Naive thymus-derived CD4-positive, alpha-beta T cell (primary cell): ENCODE measurements at regions not wholly inside any gene's neighbourhood (a gene's known extent, or its start where the extent isn't known, plus 50 kb on each side); places are given as distances from the start of the nearest gene placed in this dataset.

ENCODE experiments used
- ATAC-seq: fragments of 150-1000 bp; cut with Tn5 transposase; 2 replicates; pipeline ENCODE4 v1.10.0; 2021; ENCODE audit warnings: mild to moderate bottlenecking, moderate library complexity
- CTCF ChIA-PET: fragments of 350-600 bp; sonication (Branson Sonifier 250); formaldehyde crosslinking; loops from one replicate; lab custom pipeline; 2021; ENCODE audit warnings: antibody characterized with exemption; lab: Charles Lee
- POLR2A ChIA-PET: fragments of 350-600 bp; sonication (Branson Sonifier 250); formaldehyde crosslinking; loops from one replicate; lab custom pipeline; 2021; ENCODE audit warnings: antibody characterized with exemption, inconsistent platforms; lab: Charles Lee
- DNase-seq, 9 donors: peaks; one replicate each; pipeline versions ENCODE4 v3.0.0 to v3.0.0-alpha.2; 2020 to 2022; ENCODE audit warnings: mixed read lengths in 1 of 9
- H3K27ac ChIP-seq: one replicate; pipeline ENCODE4 v1.7.0; 2013; ENCODE audit warnings: mild to moderate bottlenecking, low read depth, low read length, moderate library complexity
- H3K27me3 ChIP-seq, 2 donors: one replicate each; pipeline ENCODE4 v1.7.0; 2013; ENCODE audit warnings: low read length in 2 of 2, mild to moderate bottlenecking in 2 of 2, moderate library complexity in 2 of 2; ENCODE audit not compliant: control insufficient read depth in 2 of 2, insufficient read depth in 2 of 2
- H3K36me3 ChIP-seq, 3 experiments: 1 replicate in 2 of 3; 2 replicates in 1 of 3; pipeline ENCODE4 v1.7.0; 2013; ENCODE audit warnings: low read length in 3 of 3, mild to moderate bottlenecking in 3 of 3, moderate library complexity in 1 of 3; ENCODE audit not compliant: insufficient read depth in 3 of 3, control insufficient read depth in 2 of 3
- H3K4me1 ChIP-seq, 2 donors: one replicate each; pipeline ENCODE4 v1.7.0; 2013; ENCODE audit warnings: low read length in 2 of 2, mild to moderate bottlenecking in 2 of 2, moderate library complexity in 1 of 2; ENCODE audit not compliant: control insufficient read depth in 2 of 2, insufficient read depth in 2 of 2
- H3K4me3 ChIP-seq: 2 replicates; pipeline ENCODE4 v1.7.0; 2013; ENCODE audit warnings: mild to moderate bottlenecking, low read length
- H3K9me3 ChIP-seq, 3 experiments: 1 replicate in 2 of 3; 2 replicates in 1 of 3; pipeline ENCODE4 v1.7.0; 2013; ENCODE audit warnings: low read length in 3 of 3; ENCODE audit not compliant: control insufficient read depth in 2 of 3
- H3K27ac Mint-ChIP-seq, 9 donors: one replicate each; pipeline ENCODE4 v1.8.0; 2020 to 2022; ENCODE audit warnings: mixed read lengths in 9 of 9, mild to moderate bottlenecking in 8 of 9, moderate library complexity in 5 of 9, inconsistent platforms in 2 of 9
- H3K27me3 Mint-ChIP-seq, 5 donors: one replicate each; pipeline ENCODE4 v1.8.0; 2021 to 2022; ENCODE audit warnings: mixed read lengths in 5 of 5, mild to moderate bottlenecking in 1 of 5
- H3K36me3 Mint-ChIP-seq, 5 donors: one replicate each; pipeline ENCODE4 v1.8.0; 2020 to 2022; ENCODE audit warnings: mixed read lengths in 5 of 5, mild to moderate bottlenecking in 3 of 5, inconsistent platforms in 1 of 5
- H3K4me1 Mint-ChIP-seq, 7 donors: one replicate each; pipeline ENCODE4 v1.8.0; 2020 to 2022; ENCODE audit warnings: mixed read lengths in 7 of 7, mild to moderate bottlenecking in 3 of 7, inconsistent platforms in 1 of 7
- H3K4me3 Mint-ChIP-seq, 10 donors: one replicate each; pipeline ENCODE4 v1.8.0; 2020 to 2022; ENCODE audit warnings: mild to moderate bottlenecking in 10 of 10, mixed read lengths in 10 of 10, moderate library complexity in 6 of 10, inconsistent platforms in 2 of 10
- H3K9me3 Mint-ChIP-seq, 11 donors: one replicate each; pipeline ENCODE4 v1.8.0; 2020 to 2022; ENCODE audit warnings: mixed read lengths in 11 of 11, mild to moderate bottlenecking in 4 of 11, inconsistent platforms in 1 of 11, moderate library complexity in 1 of 11
- intact Hi-C, 2 donors: fragments of 100-400 bp; cut with micrococcal nuclease; formaldehyde crosslinking; loops; one replicate each; pipeline ENCODE4 v1.15.1; 2023

DNA sequence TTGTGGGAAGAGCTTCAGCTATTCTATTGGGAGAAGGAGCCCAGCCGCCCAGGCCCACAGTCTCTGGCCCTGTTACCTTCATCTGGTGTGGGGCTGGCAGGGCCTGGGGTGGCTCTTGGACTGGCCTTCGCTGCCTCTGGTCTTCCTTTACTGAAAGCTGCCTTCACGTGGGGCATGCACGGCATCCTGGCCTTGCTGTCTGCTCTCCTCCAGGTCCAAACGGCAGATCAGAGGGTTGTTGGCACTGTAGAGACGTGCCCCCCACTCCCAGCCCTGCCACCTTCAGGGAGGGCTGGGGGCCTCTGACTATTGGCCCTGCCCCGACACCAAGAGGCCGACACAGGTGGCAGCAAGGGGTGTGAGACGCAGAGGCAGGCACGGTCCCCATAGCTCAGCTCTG lies 291.3 kb upstream of the IRX1 start:
- no peaks in the 10 kb centered on the region for H3K27me3 ChIP-seq
- H3K4me3 ChIP-seq: no peak overlapping the region
- no peaks in the 10 kb centered on the region for H3K9me3 ChIP-seq
- DNase-seq (no peak), ATAC-seq (no peak)
- peaks cover 0 to 13% (median 12%) of the 10 kb centered on the region in 5 donors for H3K27me3 Mint-ChIP-seq
- no peak overlapping the region for H3K27ac ChIP-seq
- intact Hi-C loops: no loop called here
- H3K36me3 ChIP-seq: no peaks in the 10 kb centered on the region
- no peak overlapping the region for H3K27ac Mint-ChIP-seq
- H3K4me3 Mint-ChIP-seq: no peak overlapping the region
- H3K4me1 ChIP-seq: no peaks in the 10 kb centered on the region
- ChIA-PET CTCF (no interaction called here), POLR2A (no interaction called here)
- H3K36me3 Mint-ChIP-seq: no peaks in the 10 kb centered on the region
- peaks cover 0 to 2% (median 0%) of the 10 kb centered on the region in 7 donors for H3K4me1 Mint-ChIP-seq
- H3K9me3 Mint-ChIP-seq: peaks cover 0 to 9% (median 4%) of the 10 kb centered on the region in 11 donors

DNA sequence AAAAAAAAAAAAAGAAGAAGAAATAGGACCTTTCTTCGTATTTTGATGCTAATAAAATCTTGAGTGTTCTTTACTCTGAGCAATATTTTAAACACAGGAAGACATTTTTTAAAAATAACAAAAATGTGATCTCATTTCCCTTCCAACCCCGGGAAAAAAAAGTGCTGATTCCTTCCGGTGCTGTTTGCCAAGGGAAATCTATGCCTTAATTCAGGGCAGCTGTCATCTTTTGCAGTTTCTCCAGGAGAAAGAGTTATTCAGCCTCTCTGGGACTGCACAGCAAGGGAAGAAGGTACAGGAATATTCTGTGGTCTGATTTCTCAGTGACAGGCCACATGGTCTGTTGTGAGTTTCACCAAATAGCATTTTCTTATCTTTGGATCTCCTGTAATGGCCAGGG lies 291.9 kb upstream of the IRX1 start:
- Mint-ChIP-seq H3K36me3 (peaks cover 0 to 3% (median 0%) of the 10 kb centered on the region in 5 donors), H3K4me3 (no peak overlapping the region), H3K27ac (no peak overlapping the region), H3K9me3 (peaks cover 0 to 9% (median 5%) of the 10 kb centered on the region in 11 donors), H3K4me1 (peaks cover 0 to 2% (median 0%) of the 10 kb centered on the region in 7 donors), H3K27me3 (peaks cover 0 to 17% (median 13%) of the 10 kb centered on the region in 5 donors)
- Histone ChIP-seq H3K4me3 (no peak overlapping the region), H3K36me3 (no peaks in the 10 kb centered on the region), H3K27me3 (no peaks in the 10 kb centered on the region), H3K4me1 (no peaks in the 10 kb centered on the region), H3K27ac (no peak overlapping the region), H3K9me3 (no peaks in the 10 kb centered on the region)
- ATAC-seq (no peak), DNase-seq (no peak)
- intact Hi-C loops: no loop called here
- ChIA-PET CTCF (no interaction called here), POLR2A (no interaction called here)

DNA sequence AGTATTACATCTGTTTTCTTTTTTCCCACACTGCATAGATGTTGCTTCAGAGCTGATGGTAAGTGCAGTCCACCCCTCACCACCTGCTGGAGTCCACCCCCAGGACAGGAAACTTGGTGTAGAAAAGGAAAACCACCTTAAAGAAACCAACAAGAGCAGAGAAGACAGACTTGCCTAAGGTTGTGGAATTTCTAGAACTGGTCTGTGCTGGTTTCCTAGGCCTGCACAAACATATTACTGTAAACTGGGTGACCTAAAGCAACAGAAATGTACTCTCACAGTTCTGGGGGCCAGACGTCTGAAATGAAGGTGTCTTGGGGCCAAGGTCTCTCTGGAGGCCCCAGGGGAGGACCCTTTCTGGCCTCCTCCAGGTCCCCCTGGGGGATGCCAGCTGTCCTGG lies 293.4 kb upstream of the IRX1 start:
- Histone ChIP-seq H3K4me3 (no peak overlapping the region), H3K36me3 (no peaks in the 10 kb centered on the region), H3K4me1 (no peaks in the 10 kb centered on the region), H3K27ac (no peak overlapping the region), H3K9me3 (no peaks in the 10 kb centered on the region), H3K27me3 (no peaks in the 10 kb centered on the region)
- intact Hi-C loops: no loop called here
- Mint-ChIP-seq H3K4me3 (no peak overlapping the region), H3K9me3 (peaks cover 0 to 8% (median 5%) of the 10 kb centered on the region in 11 donors), H3K36me3 (peaks cover 0 to 4% (median 0%) of the 10 kb centered on the region in 5 donors), H3K27ac (no peak overlapping the region), H3K4me1 (peaks cover 0 to 2% (median 0%) of the 10 kb centered on the region in 7 donors), H3K27me3 (peaks cover 0 to 18% (median 13%) of the 10 kb centered on the region in 5 donors)
- ChIA-PET CTCF (no interaction called here), POLR2A (no interaction called here)
- DNase-seq (no peak), ATAC-seq (no peak)

DNA sequence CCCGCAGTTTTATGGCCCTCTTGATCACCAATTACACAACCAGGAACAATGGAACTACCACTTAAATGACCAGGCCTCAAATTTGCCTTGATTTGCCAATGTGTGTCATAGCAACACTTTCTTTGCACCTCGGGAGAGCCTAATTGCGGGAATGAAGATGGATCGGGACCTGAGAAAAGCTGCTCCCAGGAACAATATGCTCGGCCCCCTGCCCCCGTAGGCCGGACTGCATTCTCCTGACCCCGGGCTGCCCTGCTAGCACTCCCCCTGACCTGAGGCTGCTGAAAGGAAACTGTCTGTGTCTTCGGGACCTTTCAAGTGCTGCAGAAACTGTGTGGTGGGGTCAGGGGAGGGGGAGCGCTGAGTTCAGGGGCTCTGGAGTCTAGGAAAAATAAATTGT lies 294.3 kb upstream of the IRX1 start:
- no peaks in the 10 kb centered on the region for H3K4me1 ChIP-seq
- Mint-ChIP-seq H3K4me3 (no peak overlapping the region), H3K9me3 (peaks cover 0 to 6% (median 3%) of the 10 kb centered on the region in 11 donors), H3K4me1 (peaks cover 0 to 2% (median 0%) of the 10 kb centered on the region in 7 donors), H3K27ac (no peak overlapping the region), H3K27me3 (peaks cover 0 to 18% (median 13%) of the 10 kb centered on the region in 5 donors), H3K36me3 (peaks cover 0 to 4% (median 0%) of the 10 kb centered on the region in 5 donors)
- H3K27ac ChIP-seq: no peak overlapping the region
- no peaks in the 10 kb centered on the region for H3K27me3 ChIP-seq
- ATAC-seq (no peak), DNase-seq (no peak)
- H3K36me3 ChIP-seq: no peaks in the 10 kb centered on the region
- no peak overlapping the region for H3K4me3 ChIP-seq
- intact Hi-C loops: no loop called here
- POLR2A ChIA-PET: no interaction called here
- CTCF ChIA-PET: no interaction called here
- H3K9me3 ChIP-seq: no peaks in the 10 kb centered on the region

DNA sequence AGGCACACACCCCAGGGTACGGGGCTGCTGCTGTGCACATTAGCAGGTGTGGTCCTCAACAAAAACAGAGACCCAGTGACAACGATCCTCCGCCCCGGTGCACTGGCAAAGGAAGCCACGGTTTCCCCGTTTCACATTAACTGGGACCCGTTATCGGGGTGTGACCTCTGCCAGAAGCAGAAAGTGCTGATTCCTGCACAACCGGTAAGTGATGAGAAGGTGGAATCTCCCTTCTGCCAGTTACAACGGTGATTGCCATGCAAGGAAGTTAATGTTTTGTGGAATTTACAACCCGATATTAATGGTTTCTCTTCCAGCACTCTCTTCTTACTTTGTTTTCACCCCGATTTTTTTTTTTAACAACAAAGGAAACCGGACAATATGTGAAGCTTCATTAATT lies 294.9 kb upstream of the IRX1 start:
- no peak overlapping the region for H3K4me3 Mint-ChIP-seq
- no peak overlapping the region for H3K27ac Mint-ChIP-seq
- H3K4me1 Mint-ChIP-seq: peaks cover 0 to 2% (median 0%) of the 10 kb centered on the region in 7 donors
- Histone ChIP-seq H3K9me3 (no peaks in the 10 kb centered on the region), H3K27ac (no peak overlapping the region), H3K36me3 (no peaks in the 10 kb centered on the region), H3K27me3 (no peaks in the 10 kb centered on the region), H3K4me1 (no peaks in the 10 kb centered on the region), H3K4me3 (no peak overlapping the region)
- intact Hi-C loops: no loop called here
- H3K27me3 Mint-ChIP-seq: peaks cover 0 to 18% (median 13%) of the 10 kb centered on the region in 5 donors
- no peak for DNase-seq
- CTCF ChIA-PET: no interaction called here
- no peak for ATAC-seq
- peaks cover 0 to 4% (median 0%) of the 10 kb centered on the region in 5 donors for H3K36me3 Mint-ChIP-seq
- POLR2A ChIA-PET: no interaction called here
- H3K9me3 Mint-ChIP-seq: peaks cover 0 to 6% (median 3%) of the 10 kb centered on the region in 11 donors

- ATAC-seq (no peak), DNase-seq (no peak)
- Histone ChIP-seq H3K27me3 (no peaks in the 10 kb centered on the region), H3K36me3 (no peaks in the 10 kb centered on the region), H3K9me3 (no peaks in the 10 kb centered on the region), H3K4me3 (no peak overlapping the region), H3K27ac (no peak overlapping the region), H3K4me1 (no peaks in the 10 kb centered on the region)
- intact Hi-C loops: no loop called here
- ChIA-PET CTCF (no interaction called here), POLR2A (no interaction called here)
- H3K9me3 Mint-ChIP-seq: peaks cover 0 to 6% (median 0%) of the 10 kb centered on the region in 11 donors
- H3K4me3 Mint-ChIP-seq: no peak overlapping the region
- peaks cover 0 to 4% (median 0%) of the 10 kb centered on the region in 5 donors for H3K36me3 Mint-ChIP-seq
- no peak overlapping the region for H3K27ac Mint-ChIP-seq
- peaks cover 0 to 18% (median 9%) of the 10 kb centered on the region in 5 donors for H3K27me3 Mint-ChIP-seq
- H3K4me1 Mint-ChIP-seq: no peaks in the 10 kb centered on the region
These were observed 296.2 kb upstream of the IRX1 start for GRCh38 chr5:3299441-3299840.

DNA sequence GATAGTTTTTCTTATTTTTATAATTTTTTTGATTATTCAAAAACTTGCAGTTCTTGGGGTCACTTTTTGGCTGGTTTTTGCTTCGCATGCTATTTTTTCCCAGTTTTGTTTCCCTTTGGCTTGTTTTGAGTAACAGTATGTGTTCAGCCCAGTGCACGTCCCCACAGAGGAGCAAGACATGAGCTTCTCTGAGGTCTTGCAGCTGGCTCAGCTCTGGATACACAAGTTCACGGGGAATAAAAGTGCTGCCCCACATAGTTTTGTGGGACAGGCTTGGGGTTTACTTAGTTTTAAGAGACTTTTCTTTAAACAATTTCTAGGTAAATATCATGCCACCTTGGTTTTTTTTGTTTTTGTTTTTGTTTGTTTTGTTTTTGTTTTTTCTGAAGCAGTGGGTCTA lies 297.8 kb upstream of the IRX1 start:
- H3K4me1 Mint-ChIP-seq: no peaks in the 10 kb centered on the region
- H3K36me3 Mint-ChIP-seq: peaks cover 0 to 4% (median 0%) of the 10 kb centered on the region in 5 donors
- Histone ChIP-seq H3K9me3 (no peaks in the 10 kb centered on the region), H3K27me3 (no peaks in the 10 kb centered on the region), H3K4me1 (no peaks in the 10 kb centered on the region), H3K4me3 (no peak overlapping the region), H3K27ac (no peak overlapping the region), H3K36me3 (no peaks in the 10 kb centered on the region)
- no peak overlapping the region for H3K27ac Mint-ChIP-seq
- POLR2A ChIA-PET: no interaction called here
- no peak overlapping the region for H3K4me3 Mint-ChIP-seq
- ATAC-seq (no peak), DNase-seq (no peak)
- peaks cover 0 to 18% (median 9%) of the 10 kb centered on the region in 5 donors for H3K27me3 Mint-ChIP-seq
- CTCF ChIA-PET: no interaction called here
- intact Hi-C loops: no loop called here
- H3K9me3 Mint-ChIP-seq: peaks cover 0 to 12% (median 0%) of the 10 kb centered on the region in 11 donors
